Esophagus mucosa (tissue), 1 donor: ENCODE measurements at regions not wholly inside any gene's neighbourhood (a gene's known extent, or its start where the extent isn't known, plus 50 kb on each side); places are given as distances from the start of the nearest gene placed in this dataset.

Experiments
- ATAC-seq: fragments of 200-7000 bp; cut with Tn5 transposase; one replicate; pipeline ENCODE4 v1.9.1; 2020
- donor health status: DM: yes; HTN: yes; CAD: no.

- no peak for ATAC-seq
Measured at GRCh38 chr18:61616111-61616610, 276.6 kb downstream of the RNF152 start.

DNA sequence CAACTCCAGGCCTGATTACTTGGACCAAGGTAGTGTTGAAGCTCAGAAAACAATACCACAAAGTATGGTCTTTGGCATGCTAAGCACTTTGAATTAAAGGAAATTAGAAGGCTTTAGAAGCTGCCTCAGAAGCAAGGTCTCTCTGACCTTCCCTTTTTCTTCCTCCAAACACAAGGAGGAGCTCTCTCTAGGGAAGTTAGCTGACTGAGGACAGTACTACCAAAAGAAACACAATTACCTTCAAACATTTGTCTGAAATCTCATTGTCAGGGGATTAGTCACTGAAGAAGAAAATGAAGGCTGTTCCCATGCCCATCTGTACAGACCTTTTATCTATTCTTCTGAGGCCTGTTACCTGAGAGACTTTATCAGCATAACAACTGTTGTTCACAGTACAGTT, 279.3 kb downstream of the CDH20 start:
- ATAC-seq, result no peak

DNA sequence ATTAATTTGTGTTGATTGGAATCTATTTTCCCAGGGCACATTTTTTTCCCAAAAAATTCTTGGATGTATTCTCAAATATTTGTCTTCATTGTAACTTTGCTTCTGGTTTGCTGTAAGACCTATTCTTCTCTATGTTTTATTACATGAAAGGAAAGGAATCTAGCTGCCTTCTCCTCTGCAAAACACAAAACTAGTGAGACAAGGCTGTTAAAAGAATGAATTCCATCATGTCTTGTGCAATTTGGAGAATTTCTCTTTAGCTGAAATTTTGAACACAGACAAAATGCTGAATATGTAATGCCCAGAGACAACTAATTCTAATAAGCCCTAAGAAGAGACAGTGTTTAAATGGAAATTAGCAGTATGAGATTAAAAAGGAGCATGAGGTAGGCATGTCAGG, 275.9 kb downstream of the CDH20 start:
- no peak for ATAC-seq

DNA sequence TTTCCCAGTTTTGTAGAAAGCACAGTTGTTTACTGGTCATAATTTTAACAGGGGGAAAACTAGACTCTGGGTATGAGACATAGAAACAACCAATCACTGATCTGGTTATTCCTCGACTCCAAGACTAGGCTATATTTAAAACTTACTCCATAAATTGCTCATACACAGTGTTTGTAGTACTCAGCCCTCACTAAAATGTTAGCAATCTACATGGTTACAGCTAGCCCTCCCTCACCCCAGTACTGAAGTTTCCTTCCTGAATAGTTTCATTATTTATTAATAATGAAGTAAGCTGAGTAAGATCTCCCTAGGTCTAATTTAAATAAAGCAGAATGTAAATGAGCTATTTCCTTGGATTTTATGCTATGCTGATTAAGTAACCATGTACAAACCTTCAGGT, 275.1 kb downstream of the CDH20 start:
- ATAC-seq, result no peak

DNA sequence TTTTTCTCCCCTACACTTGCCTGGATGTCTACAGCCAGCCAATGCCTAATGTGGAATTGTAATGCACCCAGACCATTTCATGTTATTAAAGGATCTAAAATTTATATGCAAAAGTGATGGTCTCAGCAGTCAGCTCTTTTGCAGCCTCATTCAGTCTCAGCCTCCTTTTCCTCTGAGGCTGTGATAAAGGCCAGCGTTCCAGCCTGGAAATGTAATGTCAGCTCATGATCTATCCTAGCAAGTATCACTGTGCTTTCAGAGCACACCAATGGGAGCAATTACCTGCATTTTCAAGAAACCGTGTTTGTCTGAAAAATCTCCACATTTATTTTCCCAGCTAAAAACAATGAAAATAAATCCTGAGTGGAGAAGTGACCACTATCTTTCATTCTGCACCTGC, 274.6 kb downstream of the CDH20 start:
- no peak for ATAC-seq

- peak; percentile 98 for ATAC-seq
Measured at GRCh38 chr18:61606759-61607158, 273.5 kb downstream of the CDH20 start.

DNA sequence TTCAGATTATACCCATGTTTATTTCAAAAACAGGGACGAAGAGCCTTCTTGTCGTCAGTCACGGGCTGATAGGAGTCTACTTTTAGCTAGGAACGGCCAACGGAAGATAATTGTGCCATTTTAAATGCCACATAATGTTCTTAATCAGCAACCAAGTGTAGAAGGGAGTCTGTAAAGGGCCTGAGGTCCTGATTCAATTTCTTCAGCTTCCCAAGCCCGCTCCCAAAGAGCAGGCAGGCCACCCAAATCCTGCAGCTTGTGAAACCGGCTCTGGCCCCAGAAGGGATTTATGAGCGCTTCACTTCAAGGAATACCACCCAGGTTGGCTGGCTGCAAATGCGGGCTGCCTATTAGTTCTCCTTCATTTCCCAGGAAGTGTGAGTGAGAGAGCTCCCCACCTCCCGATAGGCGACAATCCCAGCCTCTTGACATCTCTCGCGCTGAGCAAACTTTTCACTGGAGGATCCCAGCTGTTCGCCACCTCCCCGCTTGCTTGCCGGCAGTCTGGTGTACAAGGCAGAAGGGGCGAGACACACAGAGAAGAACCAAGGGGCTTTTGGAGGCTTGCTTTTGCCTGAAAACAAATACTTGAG, 272.9 kb downstream of the CDH20 start:
- peak; percentile 24 for ATAC-seq

DNA sequence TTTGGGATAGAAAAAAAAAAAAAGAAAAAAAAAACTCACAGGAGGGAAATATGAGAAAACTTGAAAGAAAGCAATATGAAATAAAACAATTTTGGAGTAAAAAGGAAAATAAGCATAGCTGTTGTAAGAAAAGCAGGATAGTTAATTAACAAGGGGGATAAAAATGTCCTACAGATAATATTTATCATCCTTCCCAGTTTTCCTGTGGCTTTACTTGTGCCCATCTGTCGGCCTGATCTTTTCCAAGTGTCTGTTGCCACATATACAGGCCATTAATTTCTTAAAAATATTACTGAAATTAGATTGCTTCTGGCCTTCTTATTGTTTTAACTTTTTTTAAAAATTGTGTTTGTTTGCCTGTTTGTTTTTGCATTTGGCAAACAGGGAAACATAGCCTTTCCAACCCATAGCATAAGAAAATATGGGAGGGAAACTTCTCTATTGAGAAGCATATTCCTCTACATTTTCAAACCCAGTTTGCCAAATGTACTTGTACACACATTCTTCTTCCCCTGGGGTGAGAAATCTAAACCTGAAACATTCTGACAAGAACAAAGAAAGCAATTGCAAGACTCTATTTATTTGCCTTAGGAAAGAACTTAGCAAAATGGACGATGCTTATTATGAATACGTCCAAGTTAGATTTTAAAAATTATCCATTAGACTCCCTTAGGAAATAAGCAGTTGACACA, 272.3 kb downstream of the CDH20 start:
- ATAC-seq, result no peak
